CD14-positive monocyte (primary cell): ENCODE measurements at regions not wholly inside any gene's neighbourhood (a gene's known extent, or its start where the extent isn't known, plus 50 kb on each side); places are given as distances from the start of the nearest gene placed in this dataset.

ENCODE experiments used
- DNase-seq, 3 donors: peaks; one replicate each; pipeline ENCODE4 v3.0.0-alpha.2; 2011 to 2022
- H2AFZ ChIP-seq: 2 replicates; pipeline ENCODE4 v1.6.0; 2012; ENCODE audit warnings: mild to moderate bottlenecking, low read depth, low read length, inconsistent platforms; ENCODE audit not compliant: insufficient read depth, poor library complexity, severe bottlenecking
- H3K27ac ChIP-seq, 2 donors: 1 replicate in 1 of 2; 2 replicates in 1 of 2; pipeline ENCODE4 v1.5.1; 2012 to 2013; ENCODE audit warnings: low read length in 2 of 2, control low read depth in 1 of 2, inconsistent platforms in 1 of 2, low read depth in 1 of 2, mild to moderate bottlenecking in 1 of 2
- H3K27me3 ChIP-seq, 2 donors: one replicate each; pipeline versions ENCODE4 v1.6.0 to v1.6.1; 2011 to 2013; ENCODE audit warnings: low read length in 2 of 2; ENCODE audit not compliant: control insufficient read depth in 2 of 2, insufficient read depth in 2 of 2
- H3K36me3 ChIP-seq, 2 donors: replicated peaks in 1 of 2; 1 replicate in 1 of 2; 2 replicates in 1 of 2; pipeline versions ENCODE4 v1.5.1 to v1.6.1; 2012 to 2013; ENCODE audit warnings: low read length in 2 of 2, control low read depth in 1 of 2, inconsistent platforms in 1 of 2, mild to moderate bottlenecking in 1 of 2; ENCODE audit not compliant: insufficient read depth in 2 of 2, control insufficient read depth in 1 of 2
- H3K4me1 ChIP-seq, 2 donors: 1 replicate in 1 of 2; 2 replicates in 1 of 2; pipeline versions ENCODE4 v1.5.1 to v1.6.1; 2012 to 2013; ENCODE audit warnings: low read length in 2 of 2, control low read depth in 1 of 2, inconsistent platforms in 1 of 2, mild to moderate bottlenecking in 1 of 2, moderate library complexity in 1 of 2; ENCODE audit not compliant: insufficient read depth in 2 of 2, control insufficient read depth in 1 of 2
- H3K4me2 ChIP-seq: replicated peaks from 2 replicates; pipeline ENCODE3; 2012; ENCODE audit warnings: low read length, moderate library complexity, mild to moderate bottlenecking; ENCODE audit not compliant: poor library complexity, severe bottlenecking; ENCODE audit errors: extremely low read depth
- H3K4me3 ChIP-seq, 3 experiments: fragments of 200-600 bp in 1 of 3; sonication (generic) in 1 of 3; replicated peaks in 1 of 3; 1 replicate in 2 of 3; 2 replicates in 1 of 3; pipeline ENCODE4 v1.5.1; 2011 to 2013; ENCODE audit warnings: low read length in 3 of 3, mild to moderate bottlenecking in 3 of 3, control low read depth in 2 of 3, low read depth in 2 of 3, inconsistent platforms in 1 of 3, moderate library complexity in 1 of 3
- H3K79me2 ChIP-seq: 2 replicates; pipeline ENCODE4 v1.6.0; 2012; ENCODE audit warnings: mild to moderate bottlenecking, control low read depth, inconsistent platforms, low read length, moderate library complexity; ENCODE audit not compliant: insufficient read depth
- H3K9ac ChIP-seq: 2 replicates; pipeline ENCODE4 v1.6.0; 2017; ENCODE audit warnings: low read length, mild to moderate bottlenecking; ENCODE audit not compliant: insufficient read depth, poor library complexity, severe bottlenecking
- H3K9me3 ChIP-seq, 2 donors: replicated peaks in 1 of 2; 1 replicate in 1 of 2; 2 replicates in 1 of 2; pipeline versions ENCODE4 v1.5.1 to v1.6.1; 2012 to 2013; ENCODE audit warnings: low read length in 2 of 2, control low read depth in 1 of 2; ENCODE audit not compliant: control insufficient read depth in 1 of 2, insufficient read depth in 1 of 2
- H4K20me1 ChIP-seq: 2 replicates; pipeline ENCODE4 v1.6.0; 2012; ENCODE audit warnings: mild to moderate bottlenecking, low read length, control low read depth, moderate library complexity; ENCODE audit not compliant: insufficient read depth
- H3K27ac Mint-ChIP-seq, 7 donors: one replicate each; pipeline ENCODE4 v1.8.0; 2020; ENCODE audit warnings: mild to moderate bottlenecking in 7 of 7, mixed read lengths in 7 of 7, moderate library complexity in 6 of 7, inconsistent platforms in 2 of 7
- H3K27me3 Mint-ChIP-seq, 3 donors: one replicate each; pipeline ENCODE4 v1.8.0; 2021 to 2022; ENCODE audit warnings: low read depth in 3 of 3, mild to moderate bottlenecking in 3 of 3, mixed read lengths in 3 of 3, moderate library complexity in 3 of 3, inconsistent platforms in 1 of 3
- H3K36me3 Mint-ChIP-seq, 2 donors: one replicate each; pipeline ENCODE4 v1.8.0; 2020; ENCODE audit warnings: mixed read lengths in 2 of 2, inconsistent platforms in 1 of 2, mild to moderate bottlenecking in 1 of 2
- H3K4me1 Mint-ChIP-seq: one replicate; pipeline ENCODE4 v1.8.0; 2020; ENCODE audit warnings: mild to moderate bottlenecking, mixed read lengths
- H3K4me3 Mint-ChIP-seq, 2 donors: one replicate each; pipeline ENCODE4 v1.8.0; 2020; ENCODE audit warnings: mild to moderate bottlenecking in 2 of 2, mixed read lengths in 2 of 2, moderate library complexity in 1 of 2
- H3K9me3 Mint-ChIP-seq, 7 donors: one replicate each; pipeline ENCODE4 v1.8.0; 2020 to 2022; ENCODE audit warnings: mixed read lengths in 7 of 7, mild to moderate bottlenecking in 6 of 7, moderate library complexity in 6 of 7, inconsistent platforms in 2 of 7
- CTCF ChIP-seq: fragments of 200-600 bp; IDR thresholded peaks from one replicate; pipeline ENCODE4 v1.8.0; 2022; ENCODE audit warnings: antibody characterized with exemption, mild to moderate bottlenecking
- WGBS: methylation state at CpG from one replicate; pipeline ENCODE4 v1.1.5; 2013; ENCODE audit warnings: missing lambda C conversion rate; ENCODE audit not compliant: insufficient coverage; 5-methylcytosine and 5-hydroxymethylcytosine counted together
- intact Hi-C, 2 donors: fragments of 100-400 bp; cut with micrococcal nuclease; formaldehyde crosslinking; loops; one replicate each; pipeline versions ENCODE4 v1.15.0 to v1.15.1; 2023

- H3K9me3 Mint-ChIP-seq: peaks cover 2 to 15% (median 8%) of the 10 kb centered on the region in 7 donors
- H3K27ac ChIP-seq: no peak overlapping the region
- DNase-seq: no peak
- no peaks in the 10 kb centered on the region for H3K27me3 ChIP-seq
- no peaks in the 10 kb centered on the region for H3K4me1 Mint-ChIP-seq
- H3K4me2 ChIP-seq: no peak overlapping the region
- H4K20me1 ChIP-seq: no peaks in the 10 kb centered on the region
- no peak overlapping the region for H3K27ac Mint-ChIP-seq
- H3K4me3 ChIP-seq: no peak overlapping the region
- no peaks in the 10 kb centered on the region for H3K36me3 ChIP-seq
- H3K79me2 ChIP-seq: no peaks in the 10 kb centered on the region
- no peak overlapping the region for H3K4me3 Mint-ChIP-seq
- no peaks in the 10 kb centered on the region for H3K9me3 ChIP-seq
- intact Hi-C loops: no loop called here
- no peaks in the 10 kb centered on the region for H3K27me3 Mint-ChIP-seq
- H2AFZ ChIP-seq: no peak overlapping the region
- no peak for TF ChIP-seq CTCF
- H3K36me3 Mint-ChIP-seq: no peaks in the 10 kb centered on the region
- no peaks in the 10 kb centered on the region for H3K4me1 ChIP-seq
- no peak overlapping the region for H3K9ac ChIP-seq
- 95% methylated on average over 5 of the region's 8 CpGs for WGBS
These were observed 252.7 kb downstream of the NEBL start for GRCh38 chr10:20644421-20644820.

GRCh38 chr10:20641605-20642004, 255.5 kb downstream of the NEBL start:
- Mint-ChIP-seq H3K4me3 (no peak overlapping the region), H3K4me1 (no peaks in the 10 kb centered on the region), H3K36me3 (no peaks in the 10 kb centered on the region), H3K9me3 (peaks cover 2 to 19% (median 11%) of the 10 kb centered on the region in 7 donors), H3K27me3 (no peaks in the 10 kb centered on the region), H3K27ac (no peak overlapping the region)
- no peaks in the 10 kb centered on the region for H3K9me3 ChIP-seq
- H3K4me2 ChIP-seq: no peak overlapping the region
- H3K4me1 ChIP-seq: no peaks in the 10 kb centered on the region
- intact Hi-C loops: no loop called here
- no peaks in the 10 kb centered on the region for H4K20me1 ChIP-seq
- H3K36me3 ChIP-seq: no peaks in the 10 kb centered on the region
- WGBS: 88% methylated on average over 2 of the region's 4 CpGs
- TF ChIP-seq CTCF: no peak
- H3K9ac ChIP-seq: no peak overlapping the region
- no peak overlapping the region for H3K27ac ChIP-seq
- DNase-seq: no peak
- H2AFZ ChIP-seq: no peak overlapping the region
- no peaks in the 10 kb centered on the region for H3K79me2 ChIP-seq
- H3K4me3 ChIP-seq: no peak overlapping the region
- H3K27me3 ChIP-seq: no peaks in the 10 kb centered on the region
